ENCODE measurements at regions not wholly inside any gene's neighbourhood (a gene's known extent, or its start where the extent isn't known, plus 50 kb on each side); places are given as distances from the start of the nearest gene placed in this dataset.

- no peak for TF ChIP-seq CTCF (IDR thresholded peaks at IDR 0.05)
- no peak for TF ChIP-seq POLR2AphosphoS5 (IDR thresholded peaks at IDR 0.05; ENCODE audit: low read depth, low read length)
- TF ChIP-seq REST (IDR thresholded peaks at IDR 0.05; ENCODE audit: insufficient read depth in 1 of 2, low read depth in 2 of 2, low read length in 1 of 2): no peak
- TF ChIP-seq SIN3A (IDR thresholded peaks at IDR 0.05; ENCODE audit: borderline replicate concordance, insufficient read depth, low read depth, low read length): no peak
- no peak for TF ChIP-seq TCF7L2 (IDR thresholded peaks at IDR 0.05; ENCODE audit: low read depth, low read length)
Observed at GRCh38 chrX:96407981-96408380, 276.7 kb upstream of the DIAPH2 start.

All from Panc1 (cell line).